C4-2B (cell line): ENCODE measurements at regions not wholly inside any gene's neighbourhood (a gene's known extent, or its start where the extent isn't known, plus 50 kb on each side); places are given as distances from the start of the nearest gene placed in this dataset.

Source experiments
- H3K27ac ChIP-seq: fragments of 450-650 bp; 2 replicates; pipeline ENCODE4 v1.5.1; 2017
- CTCF ChIP-seq: fragments of 450-650 bp; conservative IDR thresholded peaks from 2 replicates; pipeline ENCODE4 v1.5.1; 2017; ENCODE audit warnings: mild to moderate bottlenecking
- ZFX ChIP-seq: fragments of 450-650 bp; IDR thresholded peaks from 2 replicates; pipeline ENCODE4 v1.6.1; 2017

DNA sequence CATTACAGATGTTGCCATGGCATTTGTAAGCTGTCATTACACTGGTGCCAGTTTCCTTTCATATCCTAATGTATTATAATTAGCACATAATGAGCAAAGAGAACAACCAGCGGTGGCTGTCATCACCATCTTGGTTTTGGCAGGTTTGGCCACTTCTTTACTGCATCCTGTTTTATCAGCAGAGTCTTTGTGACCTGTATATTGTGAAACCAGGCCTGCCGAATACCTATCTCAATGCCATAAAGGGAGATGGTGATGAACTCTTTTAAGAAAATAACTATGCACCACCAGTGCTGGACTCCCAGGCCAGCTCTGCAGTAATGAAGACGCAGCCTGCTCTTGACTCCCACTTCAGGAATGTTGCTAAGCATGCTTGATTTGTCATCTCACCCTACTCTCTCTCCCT is 458.1 kb upstream of the NR2F2 start:
- H3K27ac ChIP-seq = no peak overlapping the region
- no peak for TF ChIP-seq ZFX
- no peak for TF ChIP-seq CTCF

DNA sequence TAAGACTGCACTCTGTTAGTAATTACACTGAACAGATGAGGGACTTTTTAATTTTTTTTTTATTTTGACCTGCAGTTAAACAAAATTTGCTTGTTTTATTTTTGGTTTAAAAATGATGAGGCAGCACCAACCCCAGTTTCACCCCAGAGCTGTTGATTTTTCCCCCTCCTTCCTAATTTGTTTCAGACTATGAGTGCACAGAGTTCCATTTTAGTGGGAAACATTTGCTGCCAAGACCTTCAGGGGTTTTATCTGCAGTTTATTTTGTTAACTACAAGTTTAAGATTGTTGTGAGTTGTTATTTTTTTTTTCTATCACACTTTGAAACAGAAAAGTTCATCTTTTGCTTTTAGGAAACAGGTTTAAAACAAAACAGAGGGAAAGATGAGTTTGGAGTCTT is 455.9 kb upstream of the NR2F2 start:
- TF ChIP-seq CTCF = no peak
- no peak for TF ChIP-seq ZFX
- H3K27ac ChIP-seq = no peak overlapping the region

GRCh38 chr15:95875121-95875643 is 455.3 kb upstream of the NR2F2 start:
- H3K27ac ChIP-seq = no peak overlapping the region
- TF ChIP-seq ZFX = no peak
- TF ChIP-seq CTCF = no peak

- H3K27ac ChIP-seq = no peak overlapping the region
- TF ChIP-seq ZFX = no peak
- TF ChIP-seq CTCF = no peak
Measured at GRCh38 chr15:95880031-95880570, 450.4 kb upstream of the NR2F2 start.

GRCh38 chr15:95880630-95881029 is 449.9 kb upstream of the NR2F2 start:
- TF ChIP-seq CTCF (no peak), ZFX (no peak)
- no peak overlapping the region for H3K27ac ChIP-seq

DNA sequence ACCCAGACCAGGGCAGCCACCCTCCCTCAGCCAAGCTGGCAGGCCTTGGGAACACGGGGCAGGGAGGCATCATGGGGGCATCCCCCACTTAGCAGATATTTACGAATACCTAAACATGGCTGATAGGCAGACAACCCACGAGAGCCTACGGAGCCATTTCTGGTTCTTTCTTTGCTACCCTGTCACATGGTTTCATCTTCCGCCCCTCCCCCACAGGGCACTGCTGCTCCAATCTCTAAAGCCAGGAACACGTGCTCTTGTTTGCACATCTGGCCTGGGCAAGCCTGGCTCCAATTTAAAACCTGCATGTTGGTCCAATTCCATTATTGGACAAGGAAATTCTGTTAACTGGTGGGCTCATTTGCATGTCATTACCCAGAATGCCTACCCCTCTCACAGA is 447.4 kb upstream of the NR2F2 start:
- no peak overlapping the region for H3K27ac ChIP-seq
- TF ChIP-seq CTCF (no peak), ZFX (no peak)

- TF ChIP-seq CTCF (no peak), ZFX (no peak)
- H3K27ac ChIP-seq = no peak overlapping the region
Measured at GRCh38 chr15:95884276-95884675, 446.2 kb upstream of the NR2F2 start.
